ENCODE measurements at regions not wholly inside any gene's neighbourhood (a gene's known extent, or its start where the extent isn't known, plus 50 kb on each side); places are given as distances from the start of the nearest gene placed in this dataset.
"Not testable (repeated sequence)": the region's sequence is repeated elsewhere in the genome, so short reads cannot be mapped to it uniquely, and the experiment has no call there.

DNA sequence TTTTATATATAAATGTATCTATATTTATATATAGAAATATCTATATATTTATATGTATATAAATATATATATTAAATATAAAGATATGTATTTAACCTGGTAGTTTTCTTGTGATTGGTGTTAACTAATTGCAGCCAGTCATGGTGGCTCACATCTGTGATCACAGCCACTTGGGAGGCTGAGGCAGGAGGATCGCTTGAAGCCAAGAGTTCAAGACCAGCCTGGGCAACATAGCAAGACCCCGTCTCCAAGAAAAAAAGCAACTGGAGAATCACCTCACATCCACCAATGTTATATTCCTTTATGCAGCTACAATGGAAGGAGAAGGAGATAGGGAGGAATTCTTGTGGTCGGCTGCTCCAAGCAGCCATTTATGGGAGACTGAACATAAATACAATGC lies 224.9 kb downstream of the BAMBI start:
- no peak for DNase-seq

- no peak for DNase-seq
These were observed 225.7 kb downstream of the BAMBI start for GRCh38 chr10:28903063-28903462.

DNA sequence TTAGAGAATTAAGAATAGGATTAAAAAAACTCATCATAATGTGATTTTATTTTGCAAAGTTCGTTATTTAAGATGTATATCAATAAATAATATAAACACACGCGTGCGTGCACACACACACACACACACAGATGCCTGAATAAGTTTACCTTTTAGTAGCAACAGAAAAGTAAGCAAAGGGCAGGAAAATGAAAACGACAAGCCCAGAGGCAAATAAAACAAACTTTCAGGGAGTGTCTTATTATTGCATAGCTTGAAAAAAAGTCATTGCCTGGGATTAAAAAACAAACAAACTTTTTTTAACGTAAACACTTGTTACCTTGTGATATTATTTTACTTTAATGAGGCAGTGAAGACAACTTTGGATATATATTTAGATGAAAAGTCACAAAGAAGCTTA lies 226.4 kb downstream of the BAMBI start:
- DNase-seq, result no peak

DNA sequence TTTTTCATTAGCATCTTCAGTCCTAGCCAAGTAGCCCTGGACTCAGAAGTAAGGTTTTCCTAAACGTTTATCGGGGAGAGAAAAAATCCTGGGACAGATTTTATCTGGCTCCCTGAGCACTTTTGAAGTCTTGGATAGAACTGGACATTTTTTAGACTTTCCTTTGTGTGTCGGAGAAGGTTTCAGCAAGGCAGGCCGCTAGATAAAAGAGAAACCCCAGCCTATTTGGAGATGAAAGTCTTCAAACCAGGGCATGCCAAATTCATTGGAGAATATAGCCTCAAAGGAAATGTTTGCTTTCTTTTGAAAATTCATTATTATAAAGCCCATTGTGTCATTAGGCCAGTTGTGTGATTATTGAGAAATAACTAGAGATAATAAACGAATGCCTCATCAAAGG lies 228.1 kb downstream of the BAMBI start:
- no peak for DNase-seq

- no peak for DNase-seq
These were observed 228.7 kb downstream of the BAMBI start for GRCh38 chr10:28906011-28906411.

- DNase-seq, result no peak
These were observed 229.1 kb downstream of the BAMBI start for GRCh38 chr10:28906415-28906814.

GRCh38 chr10:28906934-28907333 lies 229.6 kb downstream of the BAMBI start:
- DNase-seq, result no peak

DNA sequence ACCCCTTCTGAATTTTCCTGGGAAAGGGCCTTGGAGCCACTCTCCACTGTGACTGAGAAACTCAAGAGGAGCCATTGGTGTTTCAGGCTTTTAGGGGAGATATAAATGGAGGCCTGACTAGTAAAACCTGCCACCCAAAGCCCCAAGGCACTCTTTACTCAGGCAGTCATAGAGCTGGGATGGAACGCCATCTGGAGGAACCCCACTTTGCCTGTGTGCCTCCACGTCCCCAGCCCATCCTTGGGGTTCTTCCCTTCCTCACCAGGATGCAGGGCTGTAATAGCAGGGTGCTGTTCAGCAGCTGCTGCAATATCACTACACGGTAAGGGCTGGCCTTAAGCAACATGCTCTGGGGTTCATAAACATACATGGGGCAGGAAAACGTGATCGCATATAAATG lies 232.6 kb downstream of the BAMBI start:
- no peak for DNase-seq

GRCh38 chr10:28910956-28911355 lies 233.6 kb downstream of the BAMBI start:
- DNase-seq, result no peak

DNA sequence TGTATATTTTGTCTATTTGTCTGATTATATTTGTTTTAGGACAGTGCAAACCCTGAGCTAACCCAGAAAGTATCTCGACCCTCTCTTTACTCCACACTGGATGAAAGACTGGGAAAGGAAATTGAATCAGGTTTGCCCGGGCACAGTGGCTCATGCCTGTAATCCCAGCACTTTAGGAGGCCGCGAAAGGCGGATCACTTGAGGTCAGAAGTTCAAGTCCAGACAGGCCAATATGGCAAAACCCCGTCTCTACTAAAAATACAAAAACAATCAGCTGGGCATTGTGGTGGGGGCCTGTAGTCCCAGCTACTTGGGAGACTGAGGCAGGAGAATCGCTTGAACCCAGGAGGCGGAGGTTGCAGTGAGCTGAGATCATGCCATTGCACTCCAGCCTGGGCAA lies 234.2 kb downstream of the BAMBI start:
- not testable (repeated sequence) for DNase-seq

DNA sequence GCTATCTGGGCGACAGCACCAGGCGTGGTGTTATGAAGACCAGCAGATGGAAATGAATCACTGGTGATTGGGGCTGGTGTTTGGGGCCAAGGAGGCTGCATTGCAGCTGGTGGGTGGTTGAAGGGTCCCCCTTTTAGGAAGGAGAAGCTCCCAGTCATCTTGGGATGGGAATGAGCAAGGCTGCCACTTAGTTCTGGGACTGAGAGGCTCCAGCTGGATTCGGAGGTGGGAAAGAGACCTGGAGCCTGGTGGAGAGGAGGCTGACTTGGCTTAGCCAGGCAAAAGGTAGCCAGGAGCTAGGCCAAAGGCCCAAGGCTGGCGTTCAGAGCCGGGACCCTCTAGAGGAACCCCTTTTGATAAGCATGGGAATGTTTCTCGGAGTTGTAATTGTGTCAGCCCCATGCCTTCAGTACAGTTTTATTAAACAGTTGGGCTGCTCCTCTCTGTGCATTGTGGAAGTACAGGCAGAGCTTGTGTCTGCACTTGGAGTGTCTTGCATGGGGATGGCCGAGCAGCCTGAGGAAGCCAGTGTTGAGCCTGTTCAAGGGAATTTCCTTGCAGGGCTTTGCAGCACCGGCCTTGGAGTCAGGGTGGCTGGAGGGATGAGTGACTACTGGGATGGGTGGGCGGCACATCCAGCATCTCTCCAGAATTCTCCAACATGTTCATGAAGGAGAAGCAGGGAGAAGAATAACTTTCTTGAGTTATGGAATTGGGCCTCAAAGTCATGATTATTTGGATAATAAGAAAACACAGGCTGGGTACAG lies 234.9 kb downstream of the BAMBI start:
- no peak for DNase-seq

- no peak for DNase-seq
These were observed 236.3 kb downstream of the BAMBI start for GRCh38 chr10:28913436-28914237.

- DNase-seq, result no peak
These were observed 237.4 kb downstream of the BAMBI start for GRCh38 chr10:28914701-28915100.

GRCh38 chr10:28915989-28916588 lies 238.8 kb downstream of the BAMBI start:
- DNase-seq, result no peak

- DNase-seq, result no peak
These were observed 242.8 kb downstream of the BAMBI start for GRCh38 chr10:28920091-28920490.

- no peak for DNase-seq
These were observed 244.8 kb downstream of the BAMBI start for GRCh38 chr10:28922127-28922526.

DNA sequence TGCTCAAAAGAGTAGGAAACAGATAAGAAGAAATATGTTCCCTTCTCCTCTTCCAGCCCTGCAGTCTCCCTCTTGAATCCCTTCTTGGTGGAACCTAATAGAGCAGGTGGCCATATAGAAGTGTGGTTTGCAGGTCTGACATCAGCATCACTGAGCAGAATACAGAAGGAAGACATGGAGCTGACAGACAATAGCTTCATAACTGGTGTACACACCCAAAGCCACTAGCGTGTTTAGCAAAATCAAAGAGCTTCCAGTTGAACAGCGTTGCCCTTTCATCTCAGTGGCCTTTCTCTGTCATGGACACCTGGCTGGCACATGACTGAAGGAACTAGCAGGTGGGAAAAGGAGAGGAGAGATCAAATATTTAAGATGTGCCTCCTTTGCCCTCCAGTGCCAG lies 245.5 kb downstream of the BAMBI start:
- DNase-seq, result no peak

DNA sequence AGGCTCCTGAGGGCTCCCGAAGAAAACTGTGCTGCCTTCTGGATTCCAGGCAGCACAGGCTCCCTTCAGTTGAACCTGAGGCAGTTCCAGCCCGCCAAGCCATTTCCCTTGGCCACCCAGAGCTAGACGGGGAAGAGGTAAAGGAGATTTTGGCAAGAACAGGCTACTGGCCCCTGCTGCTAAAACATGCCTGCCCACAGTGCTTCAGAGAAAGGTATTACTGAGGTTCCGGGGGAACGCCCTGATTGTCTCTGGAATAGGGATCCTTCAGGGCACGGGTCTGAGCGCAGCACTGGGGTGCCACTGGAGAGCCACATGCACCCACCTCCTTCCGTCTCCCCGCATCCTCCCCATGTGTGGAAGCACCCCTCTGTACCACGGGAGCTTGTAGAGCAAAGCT lies 247.4 kb downstream of the BAMBI start:
- no peak for DNase-seq

DNA sequence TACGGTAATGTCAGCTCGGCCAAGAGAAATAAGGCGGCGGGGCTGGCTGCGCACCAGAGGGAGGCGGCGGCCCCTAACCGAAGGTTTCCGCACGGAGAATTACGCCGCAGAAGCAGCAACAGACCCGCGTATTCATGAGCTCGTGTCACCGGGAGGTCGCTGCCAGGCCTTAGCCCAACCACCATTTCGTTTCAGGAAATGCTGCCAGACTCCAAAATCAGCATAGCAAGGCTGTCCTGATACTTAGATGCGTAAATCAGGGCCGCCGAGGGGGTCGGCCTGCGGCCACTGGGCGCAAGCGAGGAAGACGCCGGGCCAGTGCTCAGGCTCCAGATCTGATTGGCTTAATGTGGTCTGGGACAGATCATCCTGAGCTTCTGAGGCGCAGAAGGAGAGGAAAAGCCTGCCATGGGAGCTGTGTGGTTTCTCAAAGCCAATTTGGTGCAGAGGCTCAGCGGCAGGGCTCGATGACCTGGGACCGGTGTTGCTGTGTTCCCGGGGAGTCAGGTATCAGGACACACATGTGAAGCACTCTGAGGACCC lies 247.9 kb downstream of the BAMBI start:
- no peak for DNase-seq

- no peak for DNase-seq
These were observed 249.6 kb downstream of the BAMBI start for GRCh38 chr10:28926932-28927331.

DNA sequence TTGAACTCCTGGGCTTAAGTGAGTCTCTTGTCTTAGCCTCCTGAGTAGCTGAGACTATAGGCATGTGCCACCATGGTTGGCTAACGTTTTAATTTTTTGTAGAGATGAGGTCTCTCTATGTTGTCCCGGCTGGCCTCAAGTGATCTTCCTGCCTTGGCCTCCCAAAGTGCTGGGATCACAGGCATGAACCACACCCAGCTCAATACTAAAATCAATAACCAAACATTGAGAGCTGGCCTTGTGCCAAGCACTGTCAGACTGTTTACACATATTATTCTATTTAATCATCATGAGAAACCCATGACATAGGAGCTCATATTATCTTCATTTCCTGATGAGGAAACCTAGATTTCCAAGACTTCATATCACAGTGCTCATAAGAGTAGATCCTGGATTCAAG lies 251.2 kb downstream of the BAMBI start:
- no peak for DNase-seq

DNA sequence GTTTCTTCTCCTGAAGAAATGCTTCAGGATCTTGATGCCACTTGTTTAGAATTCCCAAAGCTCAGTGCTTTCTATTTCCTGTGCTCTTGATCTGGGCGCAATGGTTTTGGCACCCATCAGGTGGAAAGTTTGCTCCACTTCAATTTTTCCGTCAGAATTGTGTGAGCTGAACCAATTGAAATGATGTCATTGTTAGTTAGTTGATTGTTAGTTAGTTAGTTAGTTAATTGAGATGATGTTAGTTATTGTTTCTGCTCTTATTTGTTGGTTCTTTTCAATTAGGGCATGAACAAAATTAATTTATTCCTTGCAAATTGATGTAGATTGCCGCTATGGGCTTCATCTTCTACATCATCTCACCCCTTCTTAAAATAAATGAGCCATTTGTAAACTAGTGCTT lies 252.6 kb downstream of the BAMBI start:
- DNase-seq, result no peak

Data from stimulated activated CD4-positive, alpha-beta T cell treated with anti-CD3 and anti-CD28 coated beads, Interleukin-4, amount 100 ng/mL, for 24 hours (primary cell).